HepG2 (cell line): ENCODE measurements at regions not wholly inside any gene's neighbourhood (a gene's known extent, or its start where the extent isn't known, plus 50 kb on each side); places are given as distances from the start of the nearest gene placed in this dataset.

Experiments
- ATAC-seq: fragments of 200-7000 bp; cut with Tn5 transposase; 3 replicates; pipeline ENCODE4 v1.9.1; 2020; ENCODE audit warnings: mild to moderate bottlenecking, moderate library complexity
- BruUV-seq: library from RNA; stranded (reverse); fragments of 400-500 nt; replicated peaks from 2 replicates; lab custom pipeline; 2021; lab: Mats Ljungman, UMichigan
- CTCF ChIA-PET: fragments of 300-600 bp; formaldehyde crosslinking; extraction: SDS; loops from one replicate; lab custom pipeline; 2021; ENCODE audit warnings: low total read pairs, inconsistent platforms, low intra/inter-chr PET ratio; lab: Yijun Ruan, JAX
- POLR2A ChIA-PET: fragments of 350-600 bp; sonication (Branson Sonifier 250); formaldehyde crosslinking; loops from one replicate; lab custom pipeline; 2020; ENCODE audit warnings: antibody characterized with exemption, inconsistent platforms; lab: Yijun Ruan, JAX
- DNase-seq: peaks from one replicate; pipeline ENCODE4 v3.0.0-alpha.2; 2015; ENCODE audit warnings: low spot score
- FAIRE-seq: peaks from 3 replicates; lab custom pipeline; 2011; peaks lifted over from hg19 to GRCh38; lab: Jason Lieb, UNC
- H2AFZ ChIP-seq: one replicate; pipeline ENCODE4 v1.6.1; 2011; ENCODE audit warnings: low read length, inconsistent platforms
- H3K27ac ChIP-seq: fragments of 300-600 bp; 3 replicates; pipeline ENCODE4 v1.8.0; 2011; ENCODE audit warnings: mixed run types, mild to moderate bottlenecking, mixed read lengths, low read length, inconsistent platforms; ENCODE audit not compliant: insufficient read depth; ENCODE audit errors: extremely low read length
- H3K27me3 ChIP-seq, 2 experiments: fragments of 200-600 bp in 1 of 2; 2 replicates in 1 of 2; 3 replicates in 1 of 2; pipeline versions ENCODE4 v1.6.0 to v1.8.0; 2011; ENCODE audit warnings: low read length in 2 of 2, mild to moderate bottlenecking in 2 of 2, moderate library complexity in 2 of 2, inconsistent platforms in 1 of 2; ENCODE audit not compliant: insufficient read depth in 2 of 2, control insufficient read depth in 1 of 2
- H3K36me3 ChIP-seq, 2 experiments: fragments of 200-600 bp in 1 of 2; replicated peaks in 1 of 2; 2 replicates in 1 of 2; 3 replicates in 1 of 2; pipeline versions ENCODE4 v1.5.1 to v1.8.0; 2011; ENCODE audit warnings: low read length in 2 of 2, inconsistent platforms in 1 of 2; ENCODE audit not compliant: insufficient read depth in 2 of 2, control insufficient read depth in 1 of 2
- H3K4me1 ChIP-seq: 2 replicates; pipeline ENCODE4 v1.5.1; 2012; ENCODE audit warnings: low read length, inconsistent platforms; ENCODE audit not compliant: insufficient read depth
- H3K4me2 ChIP-seq: 2 replicates; pipeline ENCODE4 v1.6.0; 2011; ENCODE audit warnings: low read depth, low read length, inconsistent platforms
- H3K4me3 ChIP-seq, 3 experiments: fragments of 200-600 bp in 1 of 3; sonication (generic), shearing (Covaris generic) in 1 of 3; replicated peaks in 1 of 3; 2 replicates each; pipeline ENCODE4 v1.5.1; 2011 to 2016; ENCODE audit warnings: low read length in 3 of 3, inconsistent platforms in 2 of 3, low read depth in 2 of 3, mild to moderate bottlenecking in 2 of 3, control low read depth in 1 of 3, mixed read lengths in 1 of 3; ENCODE audit not compliant: insufficient read depth in 1 of 3
- H3K79me2 ChIP-seq: one replicate; pipeline ENCODE4 v1.6.1; 2011; ENCODE audit warnings: low read length, inconsistent platforms; ENCODE audit not compliant: insufficient read depth
- H3K9ac ChIP-seq: 2 replicates; pipeline ENCODE4 v1.6.0; 2011; ENCODE audit warnings: mild to moderate bottlenecking, low read depth, low read length, inconsistent platforms; ENCODE audit not compliant: insufficient read depth
- H3K9me3 ChIP-seq: 2 replicates; pipeline ENCODE4 v1.5.1; 2012; ENCODE audit warnings: mild to moderate bottlenecking, low read length
- H4K20me1 ChIP-seq: 2 replicates; pipeline ENCODE4 v1.6.0; 2011; ENCODE audit warnings: inconsistent platforms, mild to moderate bottlenecking, low read length, moderate library complexity; ENCODE audit not compliant: insufficient read depth
- FOXA3 ChIP-seq: IDR thresholded peaks from 2 replicates; pipeline ENCODE4 v1.6.1; 2016; ENCODE audit warnings: missing genetic modification reagents, missing compliant biosample characterization
- GATA4 ChIP-seq: sonication (generic); IDR thresholded peaks from 2 replicates; pipeline ENCODE4 v1.6.1; 2016; ENCODE audit warnings: antibody characterized with exemption, low read depth, borderline replicate concordance
- HDAC2 ChIP-seq: sonication (generic); formaldehyde crosslinking; IDR thresholded peaks from 2 replicates; pipeline ENCODE4 v1.4.0; 2020; ENCODE audit warnings: missing genetic modification reagents
- KDM1A ChIP-seq: IDR thresholded peaks from 2 replicates; pipeline ENCODE4 v1.6.1; 2016; ENCODE audit warnings: missing compliant biosample characterization
- MED8 ChIP-seq: sonication (generic); formaldehyde crosslinking; IDR thresholded peaks from 2 replicates; pipeline ENCODE4 v1.8.1; 2023; ENCODE audit warnings: mild to moderate bottlenecking, missing genetic modification reagents; ENCODE audit not compliant: insufficient replicate concordance
- NCOA2 ChIP-seq: sonication (generic); formaldehyde crosslinking; IDR thresholded peaks from 2 replicates; pipeline ENCODE4 v1.8.0; 2022; ENCODE audit warnings: inconsistent platforms
- PHF21A ChIP-seq: sonication (generic); formaldehyde crosslinking; IDR thresholded peaks from 2 replicates; pipeline ENCODE4 v1.5.0; 2020; ENCODE audit warnings: mild to moderate bottlenecking, missing genetic modification reagents
- SALL2 ChIP-seq: sonication (generic); formaldehyde crosslinking; IDR thresholded peaks from 2 replicates; pipeline ENCODE4 v1.8.1; 2023; ENCODE audit warnings: mild to moderate bottlenecking, missing genetic modification reagents, inconsistent platforms
- ZNF766 ChIP-seq: sonication (generic); formaldehyde crosslinking; IDR thresholded peaks from 2 replicates; pipeline ENCODE4 v1.5.0; 2020; ENCODE audit warnings: missing genetic modification reagents, borderline replicate concordance
- WGBS: methylation state at CpG from one replicate; pipeline ENCODE4 v1.1.6; 2017; ENCODE audit warnings: low lambda C conversion rate; 5-methylcytosine and 5-hydroxymethylcytosine counted together
- in situ Hi-C: cut with HindIII; loops from 2 replicates; pipeline ENCODE4 v1.10.0; 2017; ENCODE audit warnings: low pct_unique_long_range_greater_than_20kb; ENCODE audit not compliant: extremely low pct_ligation_motif_present
- intact Hi-C: fragments of 100-400 bp; cut with micrococcal nuclease; formaldehyde crosslinking; loops from one replicate; pipeline ENCODE4 v1.10.0; 2022; ENCODE audit not compliant: unreplicated experiment
- TF ChIP-seq, protein P1 (sequence below): sonication (generic); formaldehyde crosslinking; IDR thresholded peaks from 2 replicates; pipeline ENCODE4 v1.4.0; 2020; ENCODE audit warnings: missing genetic modification reagents

DNA sequence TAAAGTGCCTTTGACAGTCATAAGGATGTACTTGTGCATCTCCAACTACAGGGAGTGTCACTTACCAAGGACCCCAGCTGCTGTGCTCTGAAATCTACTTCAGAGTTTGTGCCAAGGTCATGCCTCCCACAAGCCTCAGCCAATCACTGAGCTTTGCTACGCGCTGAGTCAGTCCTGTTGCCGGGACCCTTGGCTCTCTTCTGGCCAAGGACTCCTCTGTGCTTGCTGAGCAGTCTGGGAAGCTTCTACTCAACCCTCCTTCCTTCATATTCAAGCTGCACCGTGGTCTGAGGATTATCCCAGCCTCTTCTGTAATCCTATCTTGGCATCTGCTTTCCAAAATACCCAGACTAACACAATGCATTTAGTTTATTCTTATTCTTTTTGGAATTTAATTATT lies 398.9 kb upstream of the FANCL start:
- no TSS peak for BruUV-seq
- 10% methylated on average over 4 of the region's 4 CpGs for WGBS
- Histone ChIP-seq H4K20me1 (no peaks in the 10 kb centered on the region), H3K4me3 (no peak overlapping the region), H3K4me2 (no peak overlapping the region), H3K9ac (no peak overlapping the region), H3K36me3 (no peaks in the 10 kb centered on the region), H3K4me1 (no peaks in the 10 kb centered on the region), H3K79me2 (no peaks in the 10 kb centered on the region), H2AFZ (no peak overlapping the region), H3K9me3 (no peaks in the 10 kb centered on the region), H3K27ac (no peak overlapping the region), H3K27me3 (no peaks in the 10 kb centered on the region)
- TF ChIP-seq PHF21A, result no peak
- no peak for TF ChIP-seq MED8
- no peak for TF ChIP-seq NCOA2 (CRISPR knock-in tag)
- TF ChIP-seq GATA4, result no peak
- no peak for TF ChIP-seq KDM1A (CRISPR knock-in tag)
- no peak for TF ChIP-seq FOXA3 (CRISPR knock-in tag)
- no peak for TF ChIP-seq HDAC2
- no peak for TF ChIP-seq SALL2 (CRISPR knock-in tag)
- TF ChIP-seq ZNF766, result no peak
- TF ChIP-seq, protein P1, sequence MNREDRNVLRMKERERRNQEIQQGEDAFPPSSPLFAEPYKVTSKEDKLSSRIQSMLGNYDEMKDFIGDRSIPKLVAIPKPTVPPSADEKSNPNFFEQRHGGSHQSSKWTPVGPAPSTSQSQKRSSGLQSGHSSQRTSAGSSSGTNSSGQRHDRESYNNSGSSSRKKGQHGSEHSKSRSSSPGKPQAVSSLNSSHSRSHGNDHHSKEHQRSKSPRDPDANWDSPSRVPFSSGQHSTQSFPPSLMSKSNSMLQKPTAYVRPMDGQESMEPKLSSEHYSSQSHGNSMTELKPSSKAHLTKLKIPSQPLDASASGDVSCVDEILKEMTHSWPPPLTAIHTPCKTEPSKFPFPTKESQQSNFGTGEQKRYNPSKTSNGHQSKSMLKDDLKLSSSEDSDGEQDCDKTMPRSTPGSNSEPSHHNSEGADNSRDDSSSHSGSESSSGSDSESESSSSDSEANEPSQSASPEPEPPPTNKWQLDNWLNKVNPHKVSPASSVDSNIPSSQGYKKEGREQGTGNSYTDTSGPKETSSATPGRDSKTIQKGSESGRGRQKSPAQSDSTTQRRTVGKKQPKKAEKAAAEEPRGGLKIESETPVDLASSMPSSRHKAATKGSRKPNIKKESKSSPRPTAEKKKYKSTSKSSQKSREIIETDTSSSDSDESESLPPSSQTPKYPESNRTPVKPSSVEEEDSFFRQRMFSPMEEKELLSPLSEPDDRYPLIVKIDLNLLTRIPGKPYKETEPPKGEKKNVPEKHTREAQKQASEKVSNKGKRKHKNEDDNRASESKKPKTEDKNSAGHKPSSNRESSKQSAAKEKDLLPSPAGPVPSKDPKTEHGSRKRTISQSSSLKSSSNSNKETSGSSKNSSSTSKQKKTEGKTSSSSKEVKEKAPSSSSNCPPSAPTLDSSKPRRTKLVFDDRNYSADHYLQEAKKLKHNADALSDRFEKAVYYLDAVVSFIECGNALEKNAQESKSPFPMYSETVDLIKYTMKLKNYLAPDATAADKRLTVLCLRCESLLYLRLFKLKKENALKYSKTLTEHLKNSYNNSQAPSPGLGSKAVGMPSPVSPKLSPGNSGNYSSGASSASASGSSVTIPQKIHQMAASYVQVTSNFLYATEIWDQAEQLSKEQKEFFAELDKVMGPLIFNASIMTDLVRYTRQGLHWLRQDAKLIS (CRISPR knock-in tag), result no peak
- in situ Hi-C loops (no loop called here), intact Hi-C loops (no loop called here)
- FAIRE-seq, result no peak
- DNase-seq, result no peak
- ChIA-PET CTCF (no interaction called here), POLR2A (no interaction called here)
- ATAC-seq, result no peak
